Stimulated activated CD4-positive, alpha-beta T cell treated with anti-CD3 and anti-CD28 coated beads, TNF-alpha, amount 100 ng/mL, for 24 hours (primary cell): ENCODE measurements at regions not wholly inside any gene's neighbourhood (a gene's known extent, or its start where the extent isn't known, plus 50 kb on each side); places are given as distances from the start of the nearest gene placed in this dataset.

Experiments used
- DNase-seq, 3 experiments: peaks; one replicate each; pipeline ENCODE4 v3.0.0-alpha.2; 2020; ENCODE audit warnings: low read depth in 3 of 3

DNA sequence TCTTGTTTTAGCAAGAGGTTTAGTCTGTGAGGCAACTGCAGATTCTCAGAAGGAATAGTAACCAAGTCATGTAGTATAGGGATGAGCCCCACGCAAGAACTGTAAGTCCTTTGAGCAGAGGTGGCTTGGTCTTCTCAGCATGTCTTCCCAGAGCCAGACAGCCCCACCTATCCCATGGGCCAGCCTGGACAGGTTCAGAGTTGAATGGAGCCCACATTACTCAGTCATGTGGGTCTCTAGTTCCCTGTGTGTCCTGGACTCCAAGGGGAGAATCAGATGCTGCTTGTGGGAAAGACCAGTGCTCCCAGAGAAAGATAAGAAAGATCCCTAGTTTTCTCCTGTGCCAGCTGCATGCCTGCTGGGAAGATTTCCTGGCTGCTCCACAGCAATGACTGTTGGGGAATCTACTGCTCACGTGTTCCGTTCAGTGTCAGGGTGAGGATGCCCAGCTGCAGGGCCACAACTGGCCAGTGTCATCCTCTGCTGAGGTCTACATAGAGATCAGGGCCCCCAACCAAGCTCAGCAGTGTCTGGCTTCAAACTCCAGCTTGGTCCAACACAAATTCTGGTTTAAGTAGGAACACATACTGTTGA, 66.9 kb upstream of the UNC5B start:
- no peak for DNase-seq

DNA sequence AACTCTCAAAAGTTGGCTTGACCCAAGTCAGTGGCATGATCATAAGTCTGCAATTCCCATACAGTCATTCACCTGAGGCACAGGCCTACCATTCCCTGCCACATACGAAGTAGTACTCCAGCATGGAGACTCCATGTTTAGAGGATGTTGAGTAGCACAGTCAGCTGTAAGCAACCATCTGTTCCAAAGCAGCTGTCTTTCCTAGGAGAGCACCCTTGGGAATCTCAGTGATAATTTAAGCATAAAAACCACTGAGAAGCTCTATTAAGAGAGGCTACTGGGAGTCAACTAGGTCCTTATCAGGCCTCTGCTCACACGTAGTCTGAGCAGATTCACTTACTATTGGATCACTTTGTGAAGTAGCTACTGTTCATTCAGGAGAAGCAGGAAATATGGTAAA, 61.6 kb upstream of the UNC5B start:
- DNase-seq = no peak

DNA sequence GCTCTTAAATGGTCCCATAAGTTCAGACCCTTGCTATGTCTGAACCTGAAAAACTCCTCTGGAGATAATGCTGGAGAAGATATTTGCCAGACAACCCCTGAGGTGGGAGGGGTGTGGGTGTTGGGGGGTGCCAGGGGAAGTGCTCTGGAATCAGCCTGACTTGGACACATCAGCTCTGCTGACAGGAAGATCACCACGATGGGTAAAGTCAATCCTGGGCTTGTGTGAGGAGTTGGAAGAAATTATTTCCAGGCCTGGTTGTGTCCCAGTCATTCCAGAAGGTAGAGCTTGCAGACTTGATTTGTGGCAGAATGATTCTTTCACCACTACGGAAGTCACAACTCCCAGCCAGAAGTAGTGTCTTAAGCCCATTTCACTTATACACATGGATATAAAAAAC, 60.3 kb upstream of the UNC5B start:
- no peak for DNase-seq

DNA sequence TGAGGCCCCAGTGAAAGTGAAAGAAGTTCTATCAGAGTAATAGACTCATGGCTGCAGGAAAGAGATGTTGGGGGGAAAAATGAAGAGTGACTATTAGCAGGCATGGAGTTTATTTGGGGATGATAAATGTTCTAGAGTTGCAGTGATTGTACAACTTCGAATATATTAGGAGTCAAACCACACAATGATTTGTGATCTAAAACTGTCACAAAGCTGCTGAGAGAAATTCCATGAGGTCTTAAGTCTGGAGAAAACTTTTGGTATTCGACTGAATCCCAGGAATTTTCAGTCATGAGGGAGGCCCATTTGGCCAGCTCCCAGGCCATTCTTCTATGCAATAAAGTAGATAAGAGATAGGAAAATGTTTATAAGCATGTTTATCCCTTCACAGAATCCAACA, 55.9 kb upstream of the UNC5B start:
- DNase-seq = no peak

DNA sequence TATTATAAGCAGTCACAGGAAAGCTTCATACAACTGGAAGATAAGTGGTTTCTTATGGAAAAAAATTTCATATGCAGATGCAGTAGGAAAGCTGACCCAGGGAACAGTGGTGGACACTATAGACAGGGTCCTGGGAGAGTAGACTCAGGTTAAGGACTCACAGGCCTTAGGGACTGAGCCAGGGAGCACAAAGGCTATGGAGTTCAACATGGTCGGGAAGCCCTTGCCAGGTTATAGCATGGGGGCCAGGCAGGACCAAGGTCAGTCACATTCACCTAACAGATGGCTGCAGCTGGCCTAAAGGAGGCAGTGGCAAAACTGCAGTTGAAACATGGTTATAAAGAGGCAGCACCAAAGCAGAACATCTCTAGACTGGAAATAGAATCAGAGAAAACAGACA, 54.9 kb upstream of the UNC5B start:
- no peak for DNase-seq

DNA sequence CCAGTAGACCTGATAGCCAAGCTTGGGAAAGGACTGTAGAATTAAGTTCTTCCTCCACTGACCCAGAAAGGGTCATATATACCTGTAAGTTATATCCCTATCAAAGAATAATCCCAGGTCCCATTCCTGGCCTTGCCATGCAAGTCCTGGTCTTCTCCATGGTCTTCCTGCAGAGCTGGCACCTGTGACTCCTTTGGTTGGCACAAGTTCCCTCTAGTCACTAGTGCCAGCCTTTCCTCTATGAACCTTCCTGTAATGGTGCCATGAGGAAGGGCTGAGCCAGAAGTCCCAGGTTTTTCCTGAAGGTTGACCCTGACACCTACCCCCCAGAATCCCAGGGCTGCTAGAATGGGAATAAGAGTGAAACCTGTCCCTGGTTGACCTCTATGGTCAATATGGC, 54.1 kb upstream of the UNC5B start:
- DNase-seq = no peak

DNA sequence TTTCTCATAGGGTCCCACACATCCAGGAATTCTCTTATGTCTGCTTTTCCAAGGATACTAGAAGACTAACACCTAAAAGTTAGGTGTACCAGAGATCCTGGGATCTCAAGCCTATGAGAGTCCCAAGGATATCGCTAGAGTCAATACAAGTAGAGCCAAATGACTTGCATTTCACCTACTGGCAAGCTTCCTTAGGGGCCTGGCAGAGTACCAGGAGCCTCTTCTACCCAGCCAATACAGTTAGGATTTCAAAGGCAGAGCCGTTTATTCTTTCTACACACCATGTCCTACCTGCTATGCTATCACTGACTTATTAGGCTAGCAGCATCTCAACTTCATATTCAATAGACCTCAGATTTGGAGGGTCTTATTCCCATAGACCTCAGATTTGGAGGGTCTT, 53.5 kb upstream of the UNC5B start:
- DNase-seq = no peak

DNA sequence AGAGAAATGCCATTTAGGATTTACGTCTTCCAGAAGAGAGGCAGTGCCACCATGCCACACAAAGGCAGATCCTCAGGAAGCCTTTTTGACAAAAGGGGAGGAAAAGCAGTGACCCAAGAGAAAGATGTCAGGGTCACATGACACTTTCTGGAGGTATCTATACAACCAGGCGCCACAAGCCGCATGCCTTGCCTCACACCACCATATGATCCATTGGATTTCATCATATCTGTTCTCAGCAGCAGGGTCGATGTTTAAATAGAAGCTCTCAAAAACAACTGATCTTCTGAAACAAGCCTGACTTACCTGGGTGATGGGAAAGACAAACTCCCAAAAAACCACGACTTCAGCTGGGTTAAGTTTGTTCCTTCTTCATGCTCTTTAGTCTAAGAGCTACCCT, 52.5 kb upstream of the UNC5B start:
- DNase-seq = no peak

DNA sequence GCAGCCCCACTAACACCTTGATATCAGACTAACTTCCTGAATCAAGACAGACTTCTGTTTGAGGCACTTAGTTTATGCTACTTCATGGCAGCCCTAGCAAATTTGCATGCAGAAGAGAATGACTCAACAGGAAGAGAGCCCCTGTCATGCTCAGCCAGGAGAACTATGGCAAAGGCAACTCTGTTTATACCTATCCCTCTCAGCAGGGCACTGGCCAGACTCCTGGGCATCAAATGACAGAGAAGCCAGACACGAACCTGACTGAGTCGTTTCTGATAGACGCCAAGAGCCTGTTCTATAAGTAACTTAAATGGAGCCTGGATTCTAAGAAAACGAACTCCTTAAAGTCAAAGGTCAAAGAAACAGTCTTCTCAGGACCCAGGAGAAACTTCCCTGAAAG, 50.9 kb upstream of the UNC5B start:
- no peak for DNase-seq
